LNCAP (cell line): ENCODE measurements at regions not wholly inside any gene's neighbourhood (a gene's known extent, or its start where the extent isn't known, plus 50 kb on each side); places are given as distances from the start of the nearest gene placed in this dataset.
A peak's percentile ranks its signal among the peaks of the same experiment; 100 is the strongest.

Experiments used
- TF ChIP-seq, protein P1 (sequence below): fragments of 450-650 bp; IDR thresholded peaks from 2 replicates; pipeline ENCODE4 v1.5.1; 2017; ENCODE audit warnings: mild to moderate bottlenecking

GRCh38 chr15:31571676-31572075 lies 245.0 kb downstream of the KLF13 start:
- TF ChIP-seq, protein P1, sequence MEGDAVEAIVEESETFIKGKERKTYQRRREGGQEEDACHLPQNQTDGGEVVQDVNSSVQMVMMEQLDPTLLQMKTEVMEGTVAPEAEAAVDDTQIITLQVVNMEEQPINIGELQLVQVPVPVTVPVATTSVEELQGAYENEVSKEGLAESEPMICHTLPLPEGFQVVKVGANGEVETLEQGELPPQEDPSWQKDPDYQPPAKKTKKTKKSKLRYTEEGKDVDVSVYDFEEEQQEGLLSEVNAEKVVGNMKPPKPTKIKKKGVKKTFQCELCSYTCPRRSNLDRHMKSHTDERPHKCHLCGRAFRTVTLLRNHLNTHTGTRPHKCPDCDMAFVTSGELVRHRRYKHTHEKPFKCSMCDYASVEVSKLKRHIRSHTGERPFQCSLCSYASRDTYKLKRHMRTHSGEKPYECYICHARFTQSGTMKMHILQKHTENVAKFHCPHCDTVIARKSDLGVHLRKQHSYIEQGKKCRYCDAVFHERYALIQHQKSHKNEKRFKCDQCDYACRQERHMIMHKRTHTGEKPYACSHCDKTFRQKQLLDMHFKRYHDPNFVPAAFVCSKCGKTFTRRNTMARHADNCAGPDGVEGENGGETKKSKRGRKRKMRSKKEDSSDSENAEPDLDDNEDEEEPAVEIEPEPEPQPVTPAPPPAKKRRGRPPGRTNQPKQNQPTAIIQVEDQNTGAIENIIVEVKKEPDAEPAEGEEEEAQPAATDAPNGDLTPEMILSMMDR = peak; percentile 27; the same call in 1 of the 2 replicates

- TF ChIP-seq, protein P1 = no peak
Measured at GRCh38 chr15:31573759-31574158, 247.1 kb downstream of the KLF13 start.

DNA sequence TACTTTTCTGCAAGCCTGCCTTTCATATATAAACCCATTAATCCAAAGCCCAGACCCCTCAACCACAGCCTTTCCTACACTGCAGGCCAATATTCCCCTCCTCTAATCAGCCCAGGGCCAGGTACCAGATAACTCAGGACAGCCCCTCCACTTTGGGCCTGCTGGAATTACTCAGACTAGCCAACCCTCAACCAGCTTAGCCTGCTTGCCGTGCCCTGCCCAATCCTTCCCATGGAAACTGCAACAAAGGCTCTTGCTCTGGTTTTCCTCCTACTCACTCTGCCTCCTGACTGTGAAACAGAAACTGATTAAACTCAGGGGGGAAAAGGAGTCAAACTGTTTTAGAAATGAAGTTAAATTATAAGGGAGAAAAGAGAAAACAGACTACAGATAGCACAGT lies 248.1 kb downstream of the KLF13 start:
- TF ChIP-seq, protein P1 = no peak

DNA sequence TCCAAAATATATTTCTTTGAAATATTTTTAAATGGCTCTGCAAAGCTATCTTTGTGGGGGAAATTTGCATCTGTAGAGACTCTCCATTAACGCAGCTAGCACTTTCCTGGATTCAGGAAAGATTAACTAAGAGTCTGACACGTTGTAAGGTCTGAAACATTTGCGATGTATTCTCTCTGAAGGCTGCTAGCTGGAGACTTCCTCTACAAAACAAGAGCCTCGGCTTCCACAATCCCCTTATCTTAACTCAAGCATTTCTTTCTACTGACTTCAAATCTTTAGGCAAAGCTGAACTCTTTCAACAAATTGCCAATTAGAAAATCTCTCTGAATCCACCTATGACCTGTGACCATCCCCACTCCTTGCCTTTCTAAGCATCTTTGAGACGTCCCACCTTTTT lies 250.5 kb downstream of the KLF13 start:
- TF ChIP-seq, protein P1 = no peak

DNA sequence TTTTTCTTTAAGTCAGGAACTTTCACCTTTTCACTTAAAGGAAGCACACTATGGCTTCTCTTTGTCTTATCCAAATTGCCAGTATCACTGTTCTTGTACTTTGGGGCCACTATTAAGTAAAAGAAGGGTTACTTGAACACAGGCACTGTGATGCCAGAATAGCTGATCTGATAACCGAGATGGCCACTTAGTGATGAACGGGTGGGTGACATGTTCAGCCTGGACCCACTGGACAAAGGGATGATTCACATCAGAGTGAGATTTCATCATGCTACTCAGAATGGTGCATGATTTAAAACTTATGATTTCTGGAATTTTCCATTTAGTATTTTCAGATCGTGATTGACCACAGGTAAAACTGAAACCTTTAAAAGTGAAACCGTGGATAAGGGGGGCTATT lies 252.6 kb downstream of the KLF13 start:
- TF ChIP-seq, protein P1 = no peak

- TF ChIP-seq, protein P1 = no peak
Measured at GRCh38 chr15:31579976-31580375, 253.3 kb downstream of the KLF13 start.

- TF ChIP-seq, protein P1 = no peak
Measured at GRCh38 chr15:31584195-31584594, 257.6 kb downstream of the KLF13 start.

GRCh38 chr15:31585240-31585639 lies 258.6 kb downstream of the KLF13 start:
- TF ChIP-seq, protein P1 = no peak
